GM18867 (cell line): ENCODE measurements at regions not wholly inside any gene's neighbourhood (a gene's known extent, or its start where the extent isn't known, plus 50 kb on each side); places are given as distances from the start of the nearest gene placed in this dataset.

Source experiments
- ATAC-seq: cut with Tn5 transposase; IDR thresholded peaks from one replicate; pipeline ENCODE4 v1.9.1; 2021; ENCODE audit warnings: mild to moderate bottlenecking, moderate library complexity; ENCODE audit not compliant: unreplicated experiment

- ATAC-seq: no peak
Observed at GRCh38 chr1:177495878-177496277, 325.1 kb downstream of the BRINP2 start.

GRCh38 chr1:177490786-177491185 is 320.0 kb downstream of the BRINP2 start:
- no peak for ATAC-seq

GRCh38 chr1:177490036-177490639 is 319.4 kb downstream of the BRINP2 start:
- no peak for ATAC-seq

GRCh38 chr1:177488722-177489121 is 318.0 kb downstream of the BRINP2 start:
- ATAC-seq: no peak

GRCh38 chr1:177487481-177487880 is 316.7 kb downstream of the BRINP2 start:
- ATAC-seq: no peak

GRCh38 chr1:177480741-177481305 is 310.1 kb downstream of the BRINP2 start:
- no peak for ATAC-seq

- no peak for ATAC-seq
Observed at GRCh38 chr1:177479600-177479999, 308.8 kb downstream of the BRINP2 start.

GRCh38 chr1:177476676-177477075 is 305.9 kb downstream of the BRINP2 start:
- ATAC-seq: peak; percentile 63

GRCh38 chr1:177472567-177472966 is 301.8 kb downstream of the BRINP2 start:
- ATAC-seq: no peak

GRCh38 chr1:177471244-177471643 is 300.5 kb downstream of the BRINP2 start:
- no peak for ATAC-seq

GRCh38 chr1:177469519-177469918 is 298.8 kb downstream of the BRINP2 start:
- ATAC-seq: no peak

- ATAC-seq: no peak
Observed at GRCh38 chr1:177466286-177466685, 295.5 kb downstream of the BRINP2 start.

GRCh38 chr1:177464686-177465085 is 293.9 kb downstream of the BRINP2 start:
- no peak for ATAC-seq

GRCh38 chr1:177451191-177451590 is 280.4 kb downstream of the BRINP2 start:
- no peak for ATAC-seq

GRCh38 chr1:177448652-177449357 is 278.0 kb downstream of the BRINP2 start:
- no peak for ATAC-seq

GRCh38 chr1:177448036-177448615 is 277.4 kb downstream of the BRINP2 start:
- ATAC-seq: no peak

GRCh38 chr1:177444997-177445746 is 274.4 kb downstream of the BRINP2 start:
- ATAC-seq: no peak

- ATAC-seq: no peak
Observed at GRCh38 chr1:177443003-177443402, 272.2 kb downstream of the BRINP2 start.

- no peak for ATAC-seq
Observed at GRCh38 chr1:177442584-177442983, 271.8 kb downstream of the BRINP2 start.

GRCh38 chr1:177441281-177441680 is 270.5 kb downstream of the BRINP2 start:
- no peak for ATAC-seq

GRCh38 chr1:177440821-177441220 is 270.1 kb downstream of the BRINP2 start:
- ATAC-seq: no peak
